ENCODE measurements at regions not wholly inside any gene's neighbourhood (a gene's known extent, or its start where the extent isn't known, plus 50 kb on each side); places are given as distances from the start of the nearest gene placed in this dataset.

DNA sequence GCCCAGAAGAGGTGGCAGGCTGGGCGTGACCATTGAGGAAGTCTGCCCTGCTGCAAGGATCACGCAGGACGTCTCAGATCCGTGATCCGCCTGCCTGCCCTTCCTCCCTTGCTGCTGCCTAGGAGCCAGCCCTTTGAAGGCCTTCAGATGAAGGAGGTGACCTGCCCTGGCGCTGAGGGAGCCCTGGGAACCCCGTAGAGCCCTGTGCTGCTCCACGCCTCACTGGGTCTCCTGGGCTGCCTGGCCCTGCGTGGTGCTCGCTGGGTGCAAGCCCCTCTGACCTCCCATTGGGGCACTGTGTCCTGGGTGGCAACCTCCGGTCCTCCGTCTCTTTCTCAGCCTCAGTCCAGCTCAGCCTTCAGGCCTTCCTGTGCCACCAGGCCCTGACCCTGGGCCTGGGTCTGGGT lies 295.3 kb upstream of the IRX4 start:
- H3K27ac Mint-ChIP-seq, result no peak overlapping the region
- no peaks in the 10 kb centered on the region for H3F3A ChIP-seq (replicated peaks; ENCODE audit: low read depth)
- TF ChIP-seq ZNF114 (CRISPR knock-in tag; IDR thresholded peaks at IDR 0.05) (no peak), STAT1 (IDR thresholded peaks at IDR 0.05; ENCODE audit: unreplicated experiment) (no peak), ZNF331 (CRISPR knock-in tag; IDR thresholded peaks at IDR 0.05; ENCODE audit: low read depth) (no peak), EZH2 (IDR thresholded peaks at IDR 0.05; ENCODE audit: low read depth, unreplicated experiment) (no peak), POLR2AphosphoS5 (IDR thresholded peaks at IDR 0.05; ENCODE audit: low read depth) (no peak), CREB1 (CRISPR knock-in tag; IDR thresholded peaks at IDR 0.05; ENCODE audit: low read depth) (no peak), JUNB (IDR thresholded peaks at IDR 0.05; ENCODE audit: unreplicated experiment) (no peak), CTCF (conservative IDR thresholded peaks at IDR 0.05; ENCODE audit: low read depth in 2 of 2) (no peak), EZH2phosphoT487 (IDR thresholded peaks at IDR 0.05; ENCODE audit: unreplicated experiment) (no peak)
- TF ChIP-seq, protein P1, sequence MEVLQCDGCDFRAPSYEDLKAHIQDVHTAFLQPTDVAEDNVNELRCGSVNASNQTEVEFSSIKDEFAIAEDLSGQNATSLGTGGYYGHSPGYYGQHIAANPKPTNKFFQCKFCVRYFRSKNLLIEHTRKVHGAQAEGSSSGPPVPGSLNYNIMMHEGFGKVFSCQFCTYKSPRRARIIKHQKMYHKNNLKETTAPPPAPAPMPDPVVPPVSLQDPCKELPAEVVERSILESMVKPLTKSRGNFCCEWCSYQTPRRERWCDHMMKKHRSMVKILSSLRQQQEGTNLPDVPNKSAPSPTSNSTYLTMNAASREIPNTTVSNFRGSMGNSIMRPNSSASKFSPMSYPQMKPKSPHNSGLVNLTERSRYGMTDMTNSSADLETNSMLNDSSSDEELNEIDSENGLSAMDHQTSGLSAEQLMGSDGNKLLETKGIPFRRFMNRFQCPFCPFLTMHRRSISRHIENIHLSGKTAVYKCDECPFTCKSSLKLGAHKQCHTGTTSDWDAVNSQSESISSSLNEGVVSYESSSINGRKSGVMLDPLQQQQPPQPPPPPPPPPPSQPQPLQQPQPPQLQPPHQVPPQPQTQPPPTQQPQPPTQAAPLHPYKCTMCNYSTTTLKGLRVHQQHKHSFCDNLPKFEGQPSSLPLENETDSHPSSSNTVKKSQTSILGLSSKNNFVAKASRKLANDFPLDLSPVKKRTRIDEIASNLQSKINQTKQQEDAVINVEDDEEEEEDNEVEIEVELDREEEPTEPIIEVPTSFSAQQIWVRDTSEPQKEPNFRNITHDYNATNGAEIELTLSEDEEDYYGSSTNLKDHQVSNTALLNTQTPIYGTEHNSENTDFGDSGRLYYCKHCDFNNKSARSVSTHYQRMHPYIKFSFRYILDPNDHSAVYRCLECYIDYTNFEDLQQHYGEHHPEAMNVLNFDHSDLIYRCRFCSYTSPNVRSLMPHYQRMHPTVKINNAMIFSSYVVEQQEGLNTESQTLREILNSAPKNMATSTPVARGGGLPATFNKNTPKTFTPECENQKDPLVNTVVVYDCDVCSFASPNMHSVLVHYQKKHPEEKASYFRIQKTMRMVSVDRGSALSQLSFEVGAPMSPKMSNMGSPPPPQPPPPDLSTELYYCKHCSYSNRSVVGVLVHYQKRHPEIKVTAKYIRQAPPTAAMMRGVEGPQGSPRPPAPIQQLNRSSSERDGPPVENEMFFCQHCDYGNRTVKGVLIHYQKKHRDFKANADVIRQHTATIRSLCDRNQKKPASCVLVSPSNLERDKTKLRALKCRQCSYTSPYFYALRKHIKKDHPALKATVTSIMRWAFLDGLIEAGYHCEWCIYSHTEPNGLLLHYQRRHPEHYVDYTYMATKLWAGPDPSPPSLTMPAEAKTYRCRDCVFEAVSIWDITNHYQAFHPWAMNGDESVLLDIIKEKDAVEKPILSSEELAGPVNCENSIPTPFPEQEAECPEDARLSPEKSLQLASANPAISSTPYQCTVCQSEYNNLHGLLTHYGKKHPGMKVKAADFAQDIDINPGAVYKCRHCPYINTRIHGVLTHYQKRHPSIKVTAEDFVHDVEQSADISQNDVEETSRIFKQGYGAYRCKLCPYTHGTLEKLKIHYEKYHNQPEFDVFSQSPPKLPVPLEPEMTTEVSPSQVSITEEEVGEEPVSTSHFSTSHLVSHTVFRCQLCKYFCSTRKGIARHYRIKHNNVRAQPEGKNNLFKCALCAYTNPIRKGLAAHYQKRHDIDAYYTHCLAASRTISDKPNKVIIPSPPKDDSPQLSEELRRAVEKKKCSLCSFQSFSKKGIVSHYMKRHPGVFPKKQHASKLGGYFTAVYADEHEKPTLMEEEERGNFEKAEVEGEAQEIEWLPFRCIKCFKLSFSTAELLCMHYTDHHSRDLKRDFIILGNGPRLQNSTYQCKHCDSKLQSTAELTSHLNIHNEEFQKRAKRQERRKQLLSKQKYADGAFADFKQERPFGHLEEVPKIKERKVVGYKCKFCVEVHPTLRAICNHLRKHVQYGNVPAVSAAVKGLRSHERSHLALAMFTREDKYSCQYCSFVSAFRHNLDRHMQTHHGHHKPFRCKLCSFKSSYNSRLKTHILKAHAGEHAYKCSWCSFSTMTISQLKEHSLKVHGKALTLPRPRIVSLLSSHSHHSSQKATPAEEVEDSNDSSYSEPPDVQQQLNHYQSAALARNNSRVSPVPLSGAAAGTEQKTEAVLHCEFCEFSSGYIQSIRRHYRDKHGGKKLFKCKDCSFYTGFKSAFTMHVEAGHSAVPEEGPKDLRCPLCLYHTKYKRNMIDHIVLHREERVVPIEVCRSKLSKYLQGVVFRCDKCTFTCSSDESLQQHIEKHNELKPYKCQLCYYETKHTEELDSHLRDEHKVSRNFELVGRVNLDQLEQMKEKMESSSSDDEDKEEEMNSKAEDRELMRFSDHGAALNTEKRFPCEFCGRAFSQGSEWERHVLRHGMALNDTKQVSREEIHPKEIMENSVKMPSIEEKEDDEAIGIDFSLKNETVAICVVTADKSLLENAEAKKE (CRISPR knock-in tag; IDR thresholded peaks at IDR 0.05), result no peak
- TF ChIP-seq, protein P2, sequence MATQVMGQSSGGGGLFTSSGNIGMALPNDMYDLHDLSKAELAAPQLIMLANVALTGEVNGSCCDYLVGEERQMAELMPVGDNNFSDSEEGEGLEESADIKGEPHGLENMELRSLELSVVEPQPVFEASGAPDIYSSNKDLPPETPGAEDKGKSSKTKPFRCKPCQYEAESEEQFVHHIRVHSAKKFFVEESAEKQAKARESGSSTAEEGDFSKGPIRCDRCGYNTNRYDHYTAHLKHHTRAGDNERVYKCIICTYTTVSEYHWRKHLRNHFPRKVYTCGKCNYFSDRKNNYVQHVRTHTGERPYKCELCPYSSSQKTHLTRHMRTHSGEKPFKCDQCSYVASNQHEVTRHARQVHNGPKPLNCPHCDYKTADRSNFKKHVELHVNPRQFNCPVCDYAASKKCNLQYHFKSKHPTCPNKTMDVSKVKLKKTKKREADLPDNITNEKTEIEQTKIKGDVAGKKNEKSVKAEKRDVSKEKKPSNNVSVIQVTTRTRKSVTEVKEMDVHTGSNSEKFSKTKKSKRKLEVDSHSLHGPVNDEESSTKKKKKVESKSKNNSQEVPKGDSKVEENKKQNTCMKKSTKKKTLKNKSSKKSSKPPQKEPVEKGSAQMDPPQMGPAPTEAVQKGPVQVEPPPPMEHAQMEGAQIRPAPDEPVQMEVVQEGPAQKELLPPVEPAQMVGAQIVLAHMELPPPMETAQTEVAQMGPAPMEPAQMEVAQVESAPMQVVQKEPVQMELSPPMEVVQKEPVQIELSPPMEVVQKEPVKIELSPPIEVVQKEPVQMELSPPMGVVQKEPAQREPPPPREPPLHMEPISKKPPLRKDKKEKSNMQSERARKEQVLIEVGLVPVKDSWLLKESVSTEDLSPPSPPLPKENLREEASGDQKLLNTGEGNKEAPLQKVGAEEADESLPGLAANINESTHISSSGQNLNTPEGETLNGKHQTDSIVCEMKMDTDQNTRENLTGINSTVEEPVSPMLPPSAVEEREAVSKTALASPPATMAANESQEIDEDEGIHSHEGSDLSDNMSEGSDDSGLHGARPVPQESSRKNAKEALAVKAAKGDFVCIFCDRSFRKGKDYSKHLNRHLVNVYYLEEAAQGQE (IDR thresholded peaks at IDR 0.05; ENCODE audit: unreplicated experiment), result no peak
- TF ChIP-seq, protein P3, sequence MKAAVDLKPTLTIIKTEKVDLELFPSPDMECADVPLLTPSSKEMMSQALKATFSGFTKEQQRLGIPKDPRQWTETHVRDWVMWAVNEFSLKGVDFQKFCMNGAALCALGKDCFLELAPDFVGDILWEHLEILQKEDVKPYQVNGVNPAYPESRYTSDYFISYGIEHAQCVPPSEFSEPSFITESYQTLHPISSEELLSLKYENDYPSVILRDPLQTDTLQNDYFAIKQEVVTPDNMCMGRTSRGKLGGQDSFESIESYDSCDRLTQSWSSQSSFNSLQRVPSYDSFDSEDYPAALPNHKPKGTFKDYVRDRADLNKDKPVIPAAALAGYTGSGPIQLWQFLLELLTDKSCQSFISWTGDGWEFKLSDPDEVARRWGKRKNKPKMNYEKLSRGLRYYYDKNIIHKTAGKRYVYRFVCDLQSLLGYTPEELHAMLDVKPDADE (IDR thresholded peaks at IDR 0.05), result no peak
- no peaks in the 10 kb centered on the region for H3K79me2 ChIP-seq (replicated peaks; ENCODE audit: insufficient read depth)
- no peaks in the 10 kb centered on the region for H3K4me1 ChIP-seq (ENCODE audit: insufficient read depth)
- no peaks in the 10 kb centered on the region for H3K27me3 ChIP-seq (ENCODE audit: insufficient read depth)
- H3K9me2 ChIP-seq (ENCODE audit: insufficient read depth), result no peaks in the 10 kb centered on the region
- no peak overlapping the region for H3K4me3 ChIP-seq
- H3K9me3 Mint-ChIP-seq, result no peaks in the 10 kb centered on the region
- H3K4me3 Mint-ChIP-seq, result no peak overlapping the region
- no peaks in the 10 kb centered on the region for H4K20me1 ChIP-seq (replicated peaks; ENCODE audit: insufficient read depth)
- H3K27ac ChIP-seq (ENCODE audit: low read depth), result no peak overlapping the region
- DNase-seq (ENCODE audit: low spot score) (no peak), ATAC-seq (no peak)
- no peaks in the 10 kb centered on the region; the same call in 1 of the 3 replicates for H3K4me1 Mint-ChIP-seq
- H2AFZ ChIP-seq, result no peak overlapping the region
- H3K27me3 Mint-ChIP-seq (ENCODE audit: insufficient read depth, low read depth, poor library complexity), result peaks cover 3% of the 10 kb centered on the region
- H3K36me3 Mint-ChIP-seq (ENCODE audit: low read depth), result no peaks in the 10 kb centered on the region
- no peak overlapping the region for H3K4me2 ChIP-seq
- H3K36me3 ChIP-seq (ENCODE audit: insufficient read depth), result no peaks in the 10 kb centered on the region

Data from GM23338 (cell line).